HTR-8/SVneo (cell line): ENCODE measurements at regions not wholly inside any gene's neighbourhood (a gene's known extent, or its start where the extent isn't known, plus 50 kb on each side); places are given as distances from the start of the nearest gene placed in this dataset.
"Not testable (repeated sequence)": the region's sequence is repeated elsewhere in the genome, so short reads cannot be mapped to it uniquely, and the experiment has no call there.

ENCODE experiments used
- DNase-seq: peaks from one replicate; pipeline ENCODE4 v3.0.0; 2011; ENCODE audit warnings: low spot score, mixed read lengths; ENCODE audit not compliant: insufficient read length
- FAIRE-seq: peaks from 2 replicates; lab custom pipeline; 2011; peaks lifted over from hg19 to GRCh38; lab: Jason Lieb, UNC

DNA sequence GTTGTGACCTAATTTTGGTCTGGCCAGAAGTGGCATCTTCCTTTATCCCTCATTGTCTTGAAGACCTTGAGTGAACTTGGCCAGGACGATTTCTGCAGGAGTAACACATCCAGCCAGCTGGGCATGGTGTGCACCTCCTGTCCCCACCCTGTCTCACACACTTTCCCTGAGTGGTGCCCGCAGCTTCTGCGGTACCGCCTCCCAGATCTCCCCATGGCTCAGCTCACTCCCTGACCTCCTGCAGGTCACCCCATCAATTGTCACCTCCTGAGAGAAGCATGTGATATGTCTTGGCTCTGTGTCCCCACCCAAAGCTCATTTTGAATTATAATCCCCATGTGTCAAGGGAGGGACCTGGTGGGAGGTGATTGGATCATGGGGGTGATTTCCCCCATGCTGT, 50.2 kb upstream of the TP53I11 start:
- DNase-seq (no peak), FAIRE-seq (no peak)

DNA sequence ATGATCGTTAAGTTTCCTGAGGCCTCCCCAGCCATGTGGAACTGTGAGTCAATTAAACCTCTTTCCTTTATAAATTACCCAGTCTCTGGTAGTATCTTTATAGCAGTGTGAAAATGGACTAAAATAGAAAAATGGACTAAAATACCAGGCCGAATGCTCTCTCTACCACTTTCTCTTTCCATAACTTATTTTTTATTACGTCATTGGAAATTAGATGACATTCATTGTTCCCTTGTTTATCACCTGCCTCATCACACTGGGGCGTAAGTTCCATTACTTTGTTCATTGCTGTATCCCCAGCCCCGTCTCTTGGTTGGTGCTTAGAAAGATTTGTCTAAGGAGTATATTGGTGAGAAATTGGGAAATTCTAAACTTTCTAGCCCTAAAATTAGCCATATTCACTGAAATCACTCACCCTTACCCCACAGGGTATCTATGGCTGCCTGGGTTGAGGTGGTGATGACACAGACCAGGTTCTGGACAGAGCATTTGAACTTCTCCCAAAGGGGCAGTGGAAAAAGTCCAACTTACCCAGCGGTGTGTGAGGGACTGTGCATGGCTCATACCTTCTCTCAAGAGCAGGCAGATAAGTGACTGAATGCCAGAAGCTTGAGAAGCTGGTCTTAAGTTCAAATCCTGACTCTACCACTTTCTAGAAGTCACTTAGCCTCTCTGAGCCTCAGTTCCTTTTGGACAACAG, 50.9 kb upstream of the TP53I11 start:
- DNase-seq (no peak), FAIRE-seq (no peak)

DNA sequence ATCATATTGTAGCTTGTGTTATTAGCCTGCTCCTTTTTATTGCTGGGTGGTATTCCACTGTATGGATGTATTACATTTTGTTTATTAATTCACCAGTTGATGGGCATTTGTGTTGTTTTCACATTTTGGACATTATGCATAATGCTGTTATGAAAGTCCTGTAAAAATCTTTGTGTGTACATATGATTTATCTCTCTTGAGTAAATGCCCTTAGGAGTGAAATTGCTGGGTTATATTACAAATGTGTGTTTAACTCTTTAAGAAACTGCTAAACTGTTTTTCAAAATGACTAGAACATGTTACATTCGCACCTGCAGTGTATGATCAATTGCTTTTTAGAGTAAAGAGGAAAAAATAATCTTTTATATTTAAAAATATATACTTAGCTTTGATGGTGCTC, 54.4 kb upstream of the TP53I11 start:
- FAIRE-seq (no peak), DNase-seq (no peak)

DNA sequence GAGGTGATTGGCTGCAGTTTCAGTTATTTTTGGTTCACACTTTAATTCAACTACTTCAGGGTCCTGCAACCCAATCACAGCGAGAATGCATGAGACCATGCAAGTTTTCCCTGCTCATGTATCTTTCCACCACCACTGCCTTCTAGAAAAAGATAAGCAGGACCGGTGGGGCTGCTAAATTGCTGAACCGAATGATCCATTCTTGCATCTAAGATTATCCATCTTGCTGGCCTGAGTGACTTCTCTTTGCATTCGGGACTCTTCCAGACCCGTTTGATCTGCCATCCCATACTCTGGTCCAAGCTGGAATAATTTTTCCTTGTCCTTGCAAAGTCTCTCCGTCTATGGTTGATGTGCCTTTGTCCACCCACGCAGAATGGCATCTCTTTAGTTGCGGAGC, 56.3 kb upstream of the TP53I11 start:
- FAIRE-seq (no peak), DNase-seq (no peak)

DNA sequence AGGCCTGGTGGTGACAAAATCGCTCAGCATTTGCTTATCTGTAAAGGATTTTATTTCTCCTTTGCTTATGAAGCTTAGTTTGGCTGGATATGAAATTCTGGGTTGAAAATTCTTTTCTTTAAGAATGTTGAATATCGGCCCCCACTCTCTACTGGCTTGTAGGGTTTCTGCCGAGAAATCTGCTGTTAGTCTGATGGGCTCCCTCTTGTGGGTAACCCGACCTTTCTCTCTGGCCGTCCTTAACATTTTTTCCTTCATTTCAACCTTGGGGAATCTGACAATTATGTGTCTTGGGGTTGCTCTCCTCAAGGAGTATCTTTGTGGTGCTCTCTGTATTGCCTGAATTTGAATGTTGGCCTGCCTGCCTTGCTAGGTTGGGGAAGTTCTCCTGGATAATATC, 65.3 kb upstream of the TP53I11 start:
- DNase-seq, FAIRE-seq: not testable (repeated sequence)

DNA sequence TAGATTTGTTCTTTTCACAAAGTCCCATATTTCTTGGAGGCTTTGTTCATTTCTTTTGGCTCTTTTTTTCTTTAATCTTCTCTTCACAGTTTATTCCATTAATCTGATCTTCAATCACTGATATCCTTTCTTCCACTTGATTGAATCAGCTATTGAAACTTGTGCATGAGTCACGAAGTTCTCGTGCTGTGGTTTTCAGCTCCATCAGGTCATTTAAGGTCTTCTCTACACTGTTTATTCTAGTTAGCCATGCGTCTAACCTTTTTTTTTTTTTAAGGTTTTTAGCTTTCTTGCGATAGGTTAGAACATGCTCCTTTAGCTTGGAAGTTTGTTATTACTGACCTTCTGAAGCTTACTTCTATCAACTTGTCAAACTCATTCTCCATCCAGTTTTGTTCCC, 65.8 kb upstream of the TP53I11 start:
- not testable (repeated sequence) for DNase-seq, FAIRE-seq

DNA sequence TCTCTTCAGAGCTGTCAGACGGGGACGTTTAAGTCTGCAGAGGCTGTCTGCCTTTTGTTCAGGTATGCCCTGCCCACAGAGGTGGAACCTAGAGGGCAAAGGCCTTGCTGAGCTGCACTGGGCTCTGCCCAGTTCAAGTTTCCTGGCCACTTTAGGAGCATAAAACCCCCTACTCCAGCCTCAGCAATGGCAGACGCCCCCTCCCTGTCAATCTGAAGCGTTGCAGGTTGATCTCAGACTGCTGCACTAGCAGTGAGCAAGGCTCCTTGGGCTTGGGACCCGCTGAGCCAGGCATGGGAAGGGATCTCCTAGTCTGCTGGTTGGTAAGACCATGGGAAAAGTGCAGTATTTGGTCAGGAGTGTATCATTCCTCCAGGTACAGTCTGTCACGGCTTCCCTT, 66.6 kb upstream of the TP53I11 start:
- FAIRE-seq (no peak), DNase-seq (no peak)

DNA sequence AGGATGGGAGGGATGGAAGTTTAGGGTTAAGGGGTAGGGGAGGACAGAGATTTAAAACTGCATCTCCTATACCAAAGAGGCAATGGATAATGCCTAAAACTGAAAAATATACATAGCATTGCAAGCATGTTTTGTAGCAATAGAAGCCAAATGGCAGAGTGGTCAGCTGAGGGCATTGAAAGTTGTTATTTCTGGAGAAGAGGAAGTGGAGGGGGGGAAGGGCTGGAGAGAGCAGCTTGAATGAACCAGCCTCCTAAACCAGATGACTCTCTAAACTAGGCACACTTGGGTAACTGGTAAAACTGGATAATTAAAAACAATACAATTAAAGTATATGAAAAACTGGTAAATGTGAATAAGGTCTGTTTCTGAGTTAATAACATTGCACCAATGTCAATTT, 70.3 kb upstream of the TP53I11 start:
- no peak for FAIRE-seq
- DNase-seq: no peak

DNA sequence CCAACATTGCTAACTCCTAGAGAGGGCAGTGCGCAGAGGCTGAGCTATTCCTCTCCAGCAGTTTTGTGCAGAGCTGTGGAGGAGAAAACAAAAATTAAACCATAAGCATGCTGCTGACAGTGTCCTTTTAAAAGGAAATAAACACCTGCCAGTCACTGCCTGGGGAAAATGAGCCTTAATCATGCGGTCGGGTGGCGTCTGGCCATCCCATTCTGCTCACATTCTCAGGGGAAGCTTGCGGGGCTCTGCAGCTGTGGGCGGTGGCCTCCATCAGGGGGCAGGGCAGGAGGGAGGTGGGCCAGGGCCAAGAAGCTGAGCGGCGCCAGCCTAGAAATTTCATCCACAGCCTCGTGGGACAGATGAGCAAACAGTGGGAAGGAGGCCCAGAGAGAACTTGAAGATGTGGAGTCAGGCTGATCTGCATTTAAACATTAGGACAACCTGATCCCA, 71.0 kb upstream of the TP53I11 start:
- FAIRE-seq: no peak
- DNase-seq: no peak

DNA sequence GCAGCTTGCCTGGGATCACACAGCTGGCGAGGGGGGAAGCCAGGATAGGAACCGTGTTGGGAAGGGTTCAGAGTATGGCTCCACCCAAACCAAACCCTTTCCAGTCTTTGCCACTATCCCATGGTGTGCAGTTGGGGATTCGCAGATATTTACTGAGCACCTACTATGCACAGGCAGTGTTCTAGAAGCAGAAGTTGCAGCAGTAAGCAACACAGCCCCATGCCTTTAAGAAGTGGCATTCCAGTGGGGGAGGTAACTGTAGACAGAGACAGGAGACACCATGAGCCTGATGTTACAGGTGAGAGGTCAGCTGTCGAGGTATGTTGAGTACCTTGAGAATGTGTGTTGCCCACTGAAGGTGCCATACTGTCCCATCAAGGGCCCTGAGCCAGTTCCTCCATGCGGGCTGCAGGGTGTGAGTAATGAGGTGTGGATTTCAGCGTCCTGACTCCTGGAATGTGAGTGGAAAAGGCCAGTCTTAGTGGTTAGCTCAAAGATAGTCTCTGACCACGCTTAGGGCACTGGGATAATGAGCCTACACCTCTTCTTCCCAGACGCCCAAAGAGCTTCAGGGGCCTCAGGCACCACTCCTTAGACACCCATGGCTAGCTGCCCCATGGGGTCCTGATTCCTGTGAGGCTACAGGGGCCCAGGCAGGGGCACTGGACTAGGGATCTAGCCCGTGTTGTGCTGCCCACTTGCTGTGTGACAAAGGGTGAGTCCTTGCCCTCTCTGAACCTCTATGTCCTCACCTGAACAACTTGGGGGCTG, 71.8 kb upstream of the TP53I11 start:
- no peak for FAIRE-seq
- DNase-seq: no peak

DNA sequence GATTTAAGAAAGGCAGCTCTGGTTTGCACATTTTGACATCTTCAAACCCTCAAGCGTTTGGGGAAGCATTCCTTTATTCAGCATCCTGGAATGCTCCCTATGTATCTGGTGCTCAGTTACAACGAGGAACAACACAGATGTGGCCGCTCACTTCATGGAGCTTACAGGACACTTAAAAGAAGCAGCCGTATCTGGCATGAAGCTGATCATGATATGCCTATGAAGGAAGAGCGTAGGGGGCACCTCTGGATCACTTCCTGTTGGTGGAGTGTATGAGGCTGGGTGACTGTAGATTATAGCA, 72.3 kb upstream of the TP53I11 start:
- DNase-seq: no peak
- no peak for FAIRE-seq

DNA sequence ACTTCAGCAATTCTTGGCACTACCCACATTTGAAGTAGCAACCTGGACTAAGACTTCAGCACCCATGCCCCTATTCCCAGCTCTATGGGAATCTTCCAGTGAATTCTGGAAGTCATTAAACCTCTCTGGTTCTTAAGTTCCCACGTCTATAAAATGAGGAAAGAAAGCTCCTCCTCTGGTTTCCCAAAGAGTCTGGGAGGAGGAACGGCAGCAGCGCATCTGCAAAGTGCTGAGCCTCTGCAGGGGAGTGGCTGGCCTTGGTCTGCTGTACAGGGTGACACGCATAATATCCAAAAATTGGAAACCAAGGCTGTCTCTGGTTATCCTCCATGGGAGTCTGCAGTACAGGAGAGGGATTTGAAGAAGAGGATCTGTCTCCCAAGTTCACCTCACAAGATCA, 73.6 kb upstream of the TP53I11 start:
- DNase-seq (no peak), FAIRE-seq (no peak)

DNA sequence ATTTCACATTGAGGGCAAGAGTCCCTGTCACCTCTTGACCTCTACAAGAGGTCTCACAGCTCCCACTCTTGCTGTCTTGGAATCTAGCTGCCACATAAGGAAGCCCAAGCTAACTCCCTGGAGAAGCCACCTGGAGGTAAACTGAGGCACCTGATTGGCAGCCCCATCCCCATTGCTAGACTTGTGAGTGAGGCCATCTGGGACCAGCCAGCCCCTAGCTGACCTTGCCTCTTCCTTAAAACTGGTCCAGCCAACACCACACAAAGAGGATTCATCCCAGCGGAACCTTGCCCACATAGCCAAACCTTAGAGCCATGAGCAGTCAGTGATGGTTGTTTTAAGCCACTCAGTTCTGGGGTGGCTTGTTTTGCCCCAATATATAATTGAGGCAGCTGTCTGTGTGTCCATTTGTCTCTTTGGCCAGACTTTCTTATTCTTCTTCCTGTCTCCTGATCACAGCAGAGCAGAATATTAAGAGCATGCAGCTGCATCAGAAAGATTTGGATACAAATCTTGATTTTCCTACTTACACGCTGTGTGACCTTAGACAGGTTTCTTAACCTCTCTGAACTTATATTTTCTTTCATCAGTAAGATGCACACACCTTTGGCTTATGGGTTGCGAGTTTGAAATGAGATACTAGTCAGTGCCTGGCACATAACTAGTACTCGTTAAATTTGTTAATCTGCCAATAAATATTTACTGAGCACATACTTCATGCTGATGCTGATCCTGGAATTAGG, 74.3 kb upstream of the TP53I11 start:
- no peak for DNase-seq
- no peak for FAIRE-seq

DNA sequence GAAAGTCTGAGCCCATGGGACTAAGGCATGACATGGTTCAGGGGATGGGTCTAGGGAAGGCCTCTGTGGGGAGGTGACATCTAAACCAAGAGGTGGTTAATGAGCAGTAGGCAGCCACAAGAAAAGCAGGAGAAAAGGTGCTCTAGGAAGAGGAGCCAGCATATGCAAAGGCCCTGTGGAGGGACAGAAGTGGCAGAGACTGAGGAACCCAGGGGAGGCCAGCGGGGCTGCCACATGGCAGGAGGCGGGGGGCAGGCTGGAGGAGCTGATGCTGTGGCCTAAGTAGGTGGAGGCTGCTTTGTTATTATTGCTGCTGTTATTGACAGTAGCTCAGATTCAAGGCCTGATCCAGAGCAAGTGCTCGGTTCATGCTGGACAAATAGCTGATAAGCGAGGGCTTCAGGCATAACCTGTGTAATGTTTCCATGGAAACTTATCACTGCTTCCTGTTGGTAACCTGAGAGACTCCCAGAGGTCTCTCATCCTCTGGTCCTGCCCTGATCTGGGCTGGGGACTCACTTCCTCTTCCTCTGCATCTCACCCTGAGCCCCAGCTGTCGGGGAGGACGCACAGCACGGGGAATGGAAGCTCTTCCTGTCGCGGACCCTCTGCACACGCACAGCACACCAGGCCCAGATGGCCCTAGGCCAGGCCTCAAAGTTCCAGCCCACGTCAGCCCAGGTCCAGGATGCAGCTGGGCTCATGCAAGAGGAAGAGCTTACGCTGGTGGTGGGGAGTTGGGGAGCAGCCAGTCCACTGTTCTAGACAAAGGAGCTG, 75.2 kb upstream of the TP53I11 start:
- FAIRE-seq (no peak), DNase-seq (no peak)

DNA sequence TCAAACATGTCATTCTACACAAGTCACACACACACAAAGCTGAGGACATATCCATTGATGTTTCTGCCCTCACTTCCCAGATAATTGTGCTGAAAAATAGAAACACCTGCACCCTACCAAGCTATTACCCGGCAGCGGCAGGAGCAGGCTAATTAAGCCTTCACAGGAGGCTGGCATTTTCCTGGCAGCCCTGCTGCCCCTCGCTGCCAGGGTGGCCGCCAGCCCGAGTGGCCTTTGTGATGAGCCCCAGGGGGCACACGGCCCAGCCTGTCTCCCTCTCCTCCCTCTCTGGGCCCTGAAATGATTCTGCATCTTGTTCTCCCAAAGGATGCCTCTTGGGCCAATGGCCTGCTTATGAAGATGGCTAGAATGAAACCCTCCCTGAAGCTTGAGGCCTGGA, 76.2 kb upstream of the TP53I11 start:
- FAIRE-seq (peak; percentile 48), DNase-seq (no peak)

DNA sequence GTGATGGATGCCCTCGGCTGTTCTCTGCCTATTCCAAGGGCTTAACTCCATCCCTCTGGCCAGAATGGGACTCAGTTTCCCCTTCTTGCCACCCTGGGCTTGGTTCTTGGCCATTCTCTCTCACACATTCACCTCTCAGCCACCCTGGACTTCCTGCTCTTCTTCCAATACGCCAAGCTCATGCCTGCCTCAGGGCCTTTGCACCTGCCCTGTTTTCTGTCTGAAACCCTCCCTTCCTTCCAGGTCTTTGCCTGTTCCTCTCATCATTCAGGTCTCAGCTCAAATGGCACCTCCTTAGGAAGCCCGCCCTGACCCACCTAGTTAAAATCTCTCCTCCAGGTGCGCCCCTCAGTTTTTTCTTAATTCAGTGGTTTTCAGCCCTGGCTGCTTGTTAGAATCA, 76.6 kb upstream of the TP53I11 start:
- FAIRE-seq: no peak
- no peak for DNase-seq

DNA sequence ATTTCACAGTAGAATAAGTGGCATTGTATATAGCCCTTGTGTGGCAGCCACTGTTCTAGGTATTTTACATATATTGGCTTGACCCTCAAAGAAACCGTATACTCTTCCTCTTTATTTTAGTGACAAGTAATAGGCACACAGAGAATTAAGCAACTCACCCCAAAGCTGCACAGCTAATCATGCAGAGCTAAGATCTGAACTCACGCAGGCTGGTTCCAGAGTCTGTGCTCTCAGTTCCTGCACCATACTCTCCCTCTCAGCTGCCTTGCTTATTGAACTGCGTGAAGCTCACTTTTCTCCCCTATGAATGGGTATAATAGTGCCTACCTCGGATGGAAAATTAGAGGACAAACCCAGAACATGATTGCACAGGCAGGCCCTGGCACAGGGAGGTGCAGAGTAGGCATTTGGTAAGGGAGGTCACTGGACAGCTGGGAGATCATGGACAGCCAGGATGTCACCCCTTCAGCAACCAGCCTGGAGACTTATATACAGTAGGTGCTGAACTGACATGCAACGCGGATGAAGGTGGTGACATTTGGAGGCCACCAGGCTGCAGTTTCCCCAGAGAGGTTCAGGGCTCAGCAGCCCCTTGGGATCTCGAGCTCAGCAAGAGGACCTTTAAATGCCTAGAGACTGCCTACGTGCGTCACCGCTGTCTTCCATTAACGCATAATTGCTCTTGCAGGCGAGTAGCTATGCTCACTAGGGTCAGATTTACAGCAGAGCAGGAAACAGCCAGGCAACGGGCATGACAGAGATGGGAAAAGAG, 78.4 kb upstream of the TP53I11 start:
- FAIRE-seq: no peak
- DNase-seq: no peak

DNA sequence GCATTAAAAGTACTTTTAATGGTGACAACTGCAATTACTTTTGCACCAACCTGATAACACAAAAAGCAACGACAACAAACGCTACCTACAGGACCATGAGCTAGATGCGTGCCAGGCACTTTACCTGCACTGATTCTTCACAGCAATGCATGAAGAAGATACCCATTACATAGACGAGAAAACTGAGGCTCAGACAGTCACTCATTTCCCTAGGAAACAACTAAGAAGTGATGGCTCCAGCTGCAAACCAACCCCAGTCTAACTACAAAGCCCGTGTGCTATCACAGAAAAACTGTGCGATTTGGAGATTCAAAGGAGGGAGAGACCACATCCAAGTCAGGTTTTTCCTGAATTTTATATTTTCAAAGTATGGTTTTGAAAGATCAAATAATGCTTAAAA, 80.1 kb upstream of the TP53I11 start:
- no peak for FAIRE-seq

DNA sequence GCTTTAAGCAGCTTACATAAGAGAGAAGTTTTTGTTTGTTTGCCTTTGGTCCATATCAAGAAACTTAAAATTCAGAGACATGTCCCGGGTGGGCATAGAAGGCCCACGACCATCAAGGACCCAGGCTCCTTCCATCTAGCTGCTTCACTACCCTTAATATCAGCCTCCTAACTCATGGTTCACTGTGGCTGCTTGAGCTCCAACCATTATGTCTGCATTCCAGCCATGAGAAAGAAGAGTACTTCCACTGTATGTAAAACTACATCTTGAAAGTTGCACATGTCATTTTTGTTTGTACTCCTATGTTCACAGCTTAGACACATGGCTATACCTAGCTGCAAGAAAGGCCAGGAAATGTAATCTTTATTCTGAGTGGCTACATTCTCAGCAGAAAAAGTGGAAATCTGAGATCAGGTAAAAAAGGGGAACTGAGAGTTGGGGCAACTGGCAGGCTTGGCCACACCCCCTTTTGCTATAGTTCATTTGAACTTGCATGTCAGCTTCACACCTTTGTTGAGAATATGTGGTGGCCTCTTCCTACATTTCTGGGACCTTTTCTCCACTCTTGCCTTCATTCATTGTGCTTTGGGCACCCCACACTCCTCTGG, 81.3 kb upstream of the TP53I11 start:
- no peak for FAIRE-seq
- no peak for DNase-seq

More for the DNA sequence above, 80.1 kb upstream of the TP53I11 start:
- no peak for DNase-seq
